ENCODE measurements at regions not wholly inside any gene's neighbourhood (a gene's known extent, or its start where the extent isn't known, plus 50 kb on each side); places are given as distances from the start of the nearest gene placed in this dataset.

GRCh38 chr14:101201535-101202151, 298.1 kb upstream of the RTL1 start:
- no peak overlapping the region for H3K27ac ChIP-seq
- no peak for TF ChIP-seq ZFX (IDR thresholded peaks at IDR 0.05)
- no peak for TF ChIP-seq CTCF (conservative IDR thresholded peaks at IDR 0.05)

- H3K27ac ChIP-seq, result no peak overlapping the region
- TF ChIP-seq CTCF (conservative IDR thresholded peaks at IDR 0.05), result no peak
- no peak for TF ChIP-seq ZFX (IDR thresholded peaks at IDR 0.05)
Measured at GRCh38 chr14:101202627-101203404, 299.3 kb upstream of the RTL1 start.

GRCh38 chr14:101206556-101206955, 303.0 kb upstream of the RTL1 start:
- TF ChIP-seq CTCF (conservative IDR thresholded peaks at IDR 0.05) (no peak), ZFX (IDR thresholded peaks at IDR 0.05) (no peak)
- no peak overlapping the region for H3K27ac ChIP-seq

GRCh38 chr14:101207041-101207440, 303.5 kb upstream of the RTL1 start:
- H3K27ac ChIP-seq, result no peak overlapping the region

GRCh38 chr14:101207897-101208296, 304.4 kb upstream of the RTL1 start:
- no peak overlapping the region for H3K27ac ChIP-seq
- no peak for TF ChIP-seq ZFX (IDR thresholded peaks at IDR 0.05)
- no peak for TF ChIP-seq CTCF (conservative IDR thresholded peaks at IDR 0.05)

More at GRCh38 chr14:101207041-101207440, 303.5 kb upstream of the RTL1 start:
- TF ChIP-seq CTCF (conservative IDR thresholded peaks at IDR 0.05) (no peak), ZFX (IDR thresholded peaks at IDR 0.05) (no peak)

- no peak overlapping the region for H3K27ac ChIP-seq
- TF ChIP-seq CTCF (conservative IDR thresholded peaks at IDR 0.05), result no peak
- TF ChIP-seq ZFX (IDR thresholded peaks at IDR 0.05), result no peak
Measured at GRCh38 chr14:101209594-101209993, 306.1 kb upstream of the RTL1 start.

GRCh38 chr14:101215266-101215665, 311.7 kb upstream of the RTL1 start:
- H3K27ac ChIP-seq, result no peak overlapping the region
- no peak for TF ChIP-seq ZFX (IDR thresholded peaks at IDR 0.05)
- TF ChIP-seq CTCF (conservative IDR thresholded peaks at IDR 0.05), result no peak
